ENCODE measurements at regions not wholly inside any gene's neighbourhood (a gene's known extent, or its start where the extent isn't known, plus 50 kb on each side); places are given as distances from the start of the nearest gene placed in this dataset.

GRCh38 chr4:131426023-131426758, 1722.9 kb upstream of the PCDH10 start:
- peak; percentile 15 for DNase-seq (ENCODE audit: low spot score)
- no peak for TF ChIP-seq CTCF (IDR thresholded peaks at IDR 0.05; ENCODE audit: extremely low read depth, missing control alignments)

DNA sequence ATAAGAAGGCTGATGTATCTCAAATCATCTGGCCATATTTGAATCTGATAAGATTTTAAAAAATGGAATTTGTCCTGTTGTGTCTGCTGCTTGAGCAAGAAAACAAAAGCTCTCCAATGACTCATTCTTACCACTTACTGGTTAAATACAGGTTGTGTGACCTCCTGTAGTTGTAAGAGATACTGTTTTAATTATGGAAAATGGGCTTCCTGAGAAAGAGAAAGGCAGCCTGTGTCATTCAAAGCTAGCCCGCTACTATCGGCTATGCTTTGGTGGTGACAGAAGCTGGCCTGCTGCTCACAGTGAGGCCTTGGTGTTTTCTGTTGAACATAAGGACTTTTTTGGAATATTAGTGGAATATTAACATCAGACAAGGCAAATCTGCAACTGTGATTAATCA, 1722.1 kb upstream of the PCDH10 start:
- TF ChIP-seq CTCF (IDR thresholded peaks at IDR 0.05; ENCODE audit: extremely low read depth, missing control alignments), result no peak
- DNase-seq (ENCODE audit: low spot score), result no peak

DNA sequence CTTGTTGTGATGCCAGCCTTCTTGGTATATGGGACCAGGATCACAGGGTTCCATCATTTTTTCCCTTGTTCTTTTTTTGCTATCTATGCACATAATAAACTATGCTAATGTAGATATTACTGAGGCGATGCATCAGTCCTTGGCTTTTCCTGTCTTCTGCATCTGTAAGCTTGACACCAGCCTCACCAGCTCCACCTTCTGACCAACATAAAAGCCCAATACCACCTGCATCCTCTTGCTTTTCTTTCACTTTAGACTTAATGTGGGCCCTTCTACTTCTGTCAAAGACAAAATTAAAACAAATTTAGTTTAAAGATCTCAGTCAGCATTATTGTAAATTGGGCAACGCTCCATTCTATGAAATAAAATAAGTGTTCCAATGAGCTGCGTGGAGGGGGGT, 1718.8 kb upstream of the PCDH10 start:
- no peak for DNase-seq (ENCODE audit: low spot score)
- TF ChIP-seq CTCF (IDR thresholded peaks at IDR 0.05; ENCODE audit: extremely low read depth, missing control alignments), result peak; percentile 12

GRCh38 chr4:131441004-131441688, 1707.9 kb upstream of the PCDH10 start:
- DNase-seq (ENCODE audit: low spot score), result no peak
- no peak for TF ChIP-seq CTCF (IDR thresholded peaks at IDR 0.05; ENCODE audit: extremely low read depth, missing control alignments)

DNA sequence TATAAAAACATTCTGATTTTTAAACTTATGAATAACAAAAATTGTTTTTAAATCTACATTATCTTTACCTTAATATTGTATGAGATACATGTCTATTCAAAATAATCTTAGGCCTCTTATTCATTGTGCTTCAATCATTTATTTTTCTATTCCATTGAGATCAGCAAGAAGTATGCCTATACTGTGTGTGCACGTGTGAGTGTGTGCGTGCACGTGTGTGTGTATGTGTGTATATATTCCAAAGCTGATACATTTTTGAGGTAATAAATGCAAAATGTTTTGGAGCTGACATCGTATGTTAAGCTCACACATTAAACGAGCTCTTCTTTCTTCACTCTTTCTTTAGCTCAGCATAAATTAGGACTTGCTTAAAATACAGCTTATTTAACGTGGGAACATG, 1701.2 kb upstream of the PCDH10 start:
- DNase-seq (ENCODE audit: low spot score), result no peak
- TF ChIP-seq CTCF (IDR thresholded peaks at IDR 0.05; ENCODE audit: extremely low read depth, missing control alignments), result no peak

DNA sequence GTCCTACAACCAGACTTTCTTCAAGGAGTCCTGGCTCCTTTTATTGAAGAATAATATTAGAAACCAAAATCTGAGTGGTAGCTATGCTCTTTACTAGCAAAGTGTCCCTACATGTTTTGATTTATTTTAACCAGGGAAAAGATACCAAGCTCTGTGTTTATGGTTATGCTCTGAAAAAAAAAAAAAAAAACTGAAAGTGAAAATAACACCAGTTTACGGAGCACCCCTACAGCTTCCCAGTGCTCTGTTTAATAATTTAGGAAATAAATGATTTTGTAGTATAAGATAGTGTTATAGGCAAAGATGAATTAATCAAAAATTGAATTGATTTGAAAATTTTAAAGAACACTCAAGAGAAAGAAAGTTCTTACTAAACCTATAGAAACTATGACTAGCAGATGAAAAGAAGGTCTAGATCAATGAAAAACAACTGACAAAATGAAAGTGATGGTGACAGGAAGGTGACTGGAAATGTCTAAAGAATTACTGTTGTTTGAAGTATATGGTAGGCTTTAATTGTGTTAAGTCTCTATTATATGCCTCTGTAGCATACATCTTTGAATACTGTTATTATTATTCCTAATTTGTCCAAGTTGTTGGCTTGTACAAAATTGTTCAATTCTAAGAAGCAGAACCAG, 1698.4 kb upstream of the PCDH10 start:
- TF ChIP-seq CTCF (IDR thresholded peaks at IDR 0.05; ENCODE audit: extremely low read depth, missing control alignments), result no peak
- no peak for DNase-seq (ENCODE audit: low spot score)

All from GM20000 (cell line).